Esophagus (tissue), 2 donors: ENCODE measurements at regions not wholly inside any gene's neighbourhood (a gene's known extent, or its start where the extent isn't known, plus 50 kb on each side); places are given as distances from the start of the nearest gene placed in this dataset.
A peak's percentile ranks its signal among the peaks of the same experiment; 100 is the strongest.
"Not testable (repeated sequence)": the region's sequence is repeated elsewhere in the genome, so short reads cannot be mapped to it uniquely, and the experiment has no call there.

ENCODE experiments used
- H3K27ac ChIP-seq, 2 donors: one replicate each; pipeline ENCODE4 v1.5.1; 2013; ENCODE audit warnings: low read depth in 2 of 2, mild to moderate bottlenecking in 2 of 2, inconsistent platforms in 1 of 2, low read length in 1 of 2, moderate library complexity in 1 of 2
- H3K27me3 ChIP-seq, 2 donors: one replicate each; pipeline ENCODE4 v1.6.1; 2013; ENCODE audit warnings: low read length in 2 of 2, control low read depth in 1 of 2, mild to moderate bottlenecking in 1 of 2; ENCODE audit not compliant: insufficient read depth in 2 of 2, control insufficient read depth in 1 of 2
- H3K36me3 ChIP-seq, 2 donors: one replicate each; pipeline ENCODE4 v1.6.1; 2013; ENCODE audit warnings: low read length in 1 of 2; ENCODE audit not compliant: control insufficient read depth in 2 of 2, insufficient read depth in 2 of 2
- H3K4me1 ChIP-seq, 2 donors: one replicate each; pipeline ENCODE4 v1.6.1; 2013; ENCODE audit warnings: low read length in 1 of 2; ENCODE audit not compliant: control insufficient read depth in 2 of 2, insufficient read depth in 2 of 2
- H3K4me3 ChIP-seq, 2 donors: one replicate each; pipeline ENCODE4 v1.5.1; 2013; ENCODE audit warnings: low read length in 2 of 2, mild to moderate bottlenecking in 2 of 2, low read depth in 1 of 2, moderate library complexity in 1 of 2
- H3K9me3 ChIP-seq, 2 donors: one replicate each; pipeline ENCODE4 v1.6.1; 2013; ENCODE audit warnings: mild to moderate bottlenecking in 2 of 2, low read depth in 1 of 2, low read length in 1 of 2, moderate library complexity in 1 of 2; ENCODE audit not compliant: control insufficient read depth in 2 of 2, insufficient read depth in 1 of 2
- WGBS, 2 donors: extraction: QIAGEN DNeasy Blood & Tissue Kit; methylation state at CpG; one replicate each; pipeline ENCODE4 v1.1.7; 2013; 5-methylcytosine and 5-hydroxymethylcytosine counted together
- donor health status: healthy with polysubstance abuse.
- donor health status: Bipolar disorder and iron deficiency.

DNA sequence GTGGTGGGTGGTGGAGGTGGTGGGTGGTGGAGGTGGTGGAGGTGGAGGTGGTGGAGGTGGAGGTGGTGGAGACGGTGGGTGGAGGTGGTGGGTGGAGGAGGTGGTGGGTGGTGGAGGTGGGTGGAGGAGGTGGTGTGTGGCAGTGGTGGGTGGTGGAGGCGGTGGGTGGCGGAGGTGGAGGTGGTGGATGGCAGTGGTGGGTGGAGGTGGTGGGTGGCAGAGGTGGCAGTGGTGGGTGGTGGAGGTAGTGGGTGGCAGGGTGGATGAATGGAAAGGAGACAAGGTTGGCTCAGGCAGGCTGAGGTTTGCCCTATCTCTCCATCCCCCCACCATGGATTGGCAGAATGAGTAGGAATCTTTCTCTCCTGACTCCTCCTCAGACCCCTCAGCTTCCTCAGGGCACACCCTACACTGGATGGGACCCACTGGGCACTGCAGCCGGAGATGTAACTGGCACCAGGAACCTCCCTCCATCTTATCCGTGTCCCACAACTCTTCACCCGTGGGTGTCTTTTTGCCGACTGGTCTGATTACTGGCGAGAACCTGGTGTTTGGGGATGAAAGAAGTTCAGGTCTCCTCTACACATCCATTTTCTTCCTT lies 166.3 kb downstream of the C9orf50 start:
- no peaks in the 10 kb centered on the region for H3K36me3 ChIP-seq
- H3K4me3 ChIP-seq: no peak overlapping the region
- no peaks in the 10 kb centered on the region for H3K27me3 ChIP-seq
- no peaks in the 10 kb centered on the region for H3K9me3 ChIP-seq
- WGBS, 2 donors: 87 to 89% methylated on average over 7 to 8 of the region's 8 CpGs
- no peak overlapping the region for H3K27ac ChIP-seq
- peaks cover 4 to 8% of the 10 kb centered on the region in 2 donors for H3K4me1 ChIP-seq

DNA sequence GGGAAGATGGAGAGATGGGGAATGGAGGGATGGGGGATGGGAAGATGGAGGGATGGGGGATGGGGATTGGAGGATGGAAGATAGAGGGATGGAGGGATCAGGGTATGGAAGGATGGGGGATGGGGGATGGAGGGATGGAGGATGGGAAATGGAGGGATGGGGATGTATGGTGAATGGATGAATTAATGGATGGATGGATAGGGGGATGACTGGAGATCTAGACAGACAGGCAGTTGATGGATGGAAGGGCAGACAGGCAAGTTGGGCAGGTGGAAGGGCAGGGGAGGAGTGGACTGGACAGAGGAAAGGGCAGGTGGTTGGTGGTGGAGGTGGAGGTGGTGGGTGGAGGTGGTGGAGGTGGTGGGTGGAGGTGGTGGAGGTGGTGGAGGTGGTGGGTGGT lies 167.2 kb downstream of the C9orf50 start:
- no peak overlapping the region for H3K27ac ChIP-seq
- H3K27me3 ChIP-seq: no peaks in the 10 kb centered on the region
- no peak overlapping the region for H3K4me3 ChIP-seq
- H3K36me3 ChIP-seq: no peaks in the 10 kb centered on the region
- no peaks in the 10 kb centered on the region for H3K9me3 ChIP-seq
- H3K4me1 ChIP-seq: peaks cover 2% of the 10 kb centered on the region in 2 donors

GRCh38 chr9:129451669-129452068 lies 169.2 kb downstream of the C9orf50 start:
- Histone ChIP-seq H3K27me3 (no peaks in the 10 kb centered on the region), H3K4me3 (no peak overlapping the region), H3K36me3 (no peaks in the 10 kb centered on the region), H3K4me1 (peaks cover 0 to 2% of the 10 kb centered on the region in 2 donors), H3K27ac (peak overlapping the region in 1 of 2 donors; percentile 38), H3K9me3 (no peaks in the 10 kb centered on the region)
- WGBS, 2 donors: 57 to 61% methylated on average over 10 of the region's 10 CpGs

DNA sequence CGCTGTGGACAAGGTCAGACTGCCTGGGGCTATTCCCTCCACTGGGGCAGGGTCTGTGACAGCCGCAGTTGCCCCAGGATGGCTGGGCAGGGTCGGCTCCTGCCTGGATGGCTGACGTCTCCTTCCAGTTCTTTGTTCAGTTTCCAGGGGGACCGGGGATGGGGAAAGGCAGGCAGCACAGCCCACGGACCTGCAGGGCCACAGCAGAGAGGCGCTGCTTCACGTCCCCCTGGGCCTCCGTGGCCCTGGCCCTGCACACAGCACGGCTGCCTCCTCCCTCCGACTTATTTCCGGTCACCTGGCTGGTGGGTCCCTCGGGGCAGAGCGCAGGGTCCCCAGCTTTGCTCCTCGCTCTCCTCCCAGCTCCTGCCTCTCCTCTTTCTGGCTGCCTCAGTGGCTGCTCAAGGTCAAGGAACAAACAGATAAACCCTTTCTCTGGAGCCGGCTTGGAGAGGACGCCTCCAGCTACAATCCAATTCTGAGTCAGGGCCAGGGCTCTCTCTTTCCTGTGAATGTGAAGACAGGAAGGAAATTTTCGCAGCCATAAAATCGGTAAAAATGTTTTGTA lies 169.7 kb downstream of the C9orf50 start:
- H3K4me3 ChIP-seq: no peak overlapping the region
- H3K36me3 ChIP-seq: no peaks in the 10 kb centered on the region
- H3K9me3 ChIP-seq: no peaks in the 10 kb centered on the region
- no peaks in the 10 kb centered on the region for H3K27me3 ChIP-seq
- H3K4me1 ChIP-seq: peaks cover 0 to 2% of the 10 kb centered on the region in 2 donors
- 59 to 64% methylated on average over 19 of the region's 19 CpGs for WGBS, 2 donors
- peak overlapping the region in 1 of 2 donors; percentile 1 for H3K27ac ChIP-seq

- Histone ChIP-seq H3K9me3 (no peaks in the 10 kb centered on the region), H3K36me3 (no peaks in the 10 kb centered on the region), H3K4me3 (no peak overlapping the region), H3K4me1 (peaks cover 0 to 2% of the 10 kb centered on the region in 2 donors), H3K27me3 (no peaks in the 10 kb centered on the region), H3K27ac (no peak overlapping the region)
- 89 to 91% methylated on average over 16 of the region's 16 CpGs for WGBS, 2 donors
Measured at GRCh38 chr9:129449066-129449465, 171.8 kb downstream of the C9orf50 start.

DNA sequence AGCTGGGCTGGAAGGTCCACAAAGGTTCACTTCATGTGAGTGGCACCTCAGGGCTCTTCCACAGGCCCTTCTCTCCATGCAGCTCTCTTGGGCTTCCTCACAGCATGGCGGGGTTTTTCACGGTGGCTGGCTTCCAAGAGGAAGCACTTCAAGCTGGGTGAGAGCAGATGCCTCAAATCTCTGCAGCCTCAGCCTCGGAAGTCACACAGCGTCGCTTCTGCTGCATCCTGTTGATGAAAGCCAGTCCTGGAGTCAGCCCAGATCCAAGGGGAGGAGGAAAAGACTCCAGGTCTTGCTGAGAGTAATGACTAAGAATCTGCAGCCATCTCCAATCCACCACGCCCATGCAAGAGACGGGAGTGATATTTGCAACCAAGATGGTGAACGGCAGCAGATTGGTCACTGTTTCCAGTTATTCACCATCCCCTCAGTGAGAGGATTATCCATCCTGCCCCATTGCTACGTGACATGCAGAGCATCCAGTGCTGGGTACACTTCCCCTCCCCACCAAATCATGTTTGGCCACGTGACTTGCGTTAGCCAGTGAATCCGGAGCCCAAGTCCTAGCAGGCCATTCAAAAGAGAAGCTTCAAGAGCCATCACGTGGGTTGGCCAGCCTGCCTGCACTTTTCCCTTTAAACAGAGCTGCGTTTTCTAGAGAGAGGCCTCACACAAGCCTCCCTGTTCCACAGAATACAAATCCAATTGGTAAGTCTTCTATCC lies 173.9 kb downstream of the C9orf50 start:
- H3K9me3 ChIP-seq: no peaks in the 10 kb centered on the region
- no peak overlapping the region for H3K27ac ChIP-seq
- 73 to 81% methylated on average over 14 of the region's 14 CpGs for WGBS, 2 donors
- H3K27me3 ChIP-seq: no peaks in the 10 kb centered on the region
- H3K4me3 ChIP-seq: no peak overlapping the region
- H3K36me3 ChIP-seq: no peaks in the 10 kb centered on the region
- H3K4me1 ChIP-seq: peaks cover 0 to 2% of the 10 kb centered on the region in 2 donors

DNA sequence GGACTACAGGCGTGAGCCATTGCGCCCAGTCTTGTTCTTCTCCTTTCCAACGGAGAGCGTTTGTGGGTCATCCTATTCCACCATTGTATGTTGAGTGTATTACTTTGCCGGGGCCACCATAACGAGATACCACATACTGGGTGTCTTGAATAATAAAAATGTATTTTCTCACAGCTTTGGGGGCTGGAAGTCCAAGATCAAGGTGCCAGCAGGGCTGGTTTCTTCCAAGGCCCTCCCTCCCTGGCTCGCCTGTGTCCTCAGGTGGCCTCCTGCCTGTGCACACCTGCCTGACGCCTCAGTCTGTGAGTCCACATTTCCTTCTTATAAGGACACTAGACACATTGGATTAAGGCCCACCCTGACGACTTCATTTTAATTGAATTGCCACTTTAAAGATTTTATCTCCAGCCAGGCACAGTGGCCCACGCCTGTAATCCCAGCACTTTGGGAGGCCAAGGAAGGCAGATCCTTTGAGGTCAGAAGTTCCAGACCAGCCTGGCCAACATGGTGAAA lies 175.1 kb downstream of the C9orf50 start:
- H3K4me1 ChIP-seq: no peaks in the 10 kb centered on the region
- no peaks in the 10 kb centered on the region for H3K36me3 ChIP-seq
- no peaks in the 10 kb centered on the region for H3K9me3 ChIP-seq
- H3K4me3 ChIP-seq: no peak overlapping the region
- 89 to 90% methylated on average over 10 of the region's 10 CpGs for WGBS, 2 donors
- H3K27me3 ChIP-seq: no peaks in the 10 kb centered on the region
- H3K27ac ChIP-seq: no peak overlapping the region

GRCh38 chr9:129443515-129444164 lies 177.3 kb downstream of the C9orf50 start:
- not testable (repeated sequence) for H3K4me3 ChIP-seq, H3K4me1 ChIP-seq, H3K9me3 ChIP-seq, H3K27me3 ChIP-seq, H3K36me3 ChIP-seq, H3K27ac ChIP-seq
- 85 to 91% methylated on average over 8 of the region's 8 CpGs for WGBS, 2 donors

- Histone ChIP-seq H3K4me1 (peaks cover 0 to 1% of the 10 kb centered on the region in 2 donors), H3K27me3 (no peaks in the 10 kb centered on the region), H3K4me3 (no peak overlapping the region), H3K36me3 (no peaks in the 10 kb centered on the region), H3K9me3 (no peaks in the 10 kb centered on the region), H3K27ac (no peak overlapping the region)
- WGBS, 2 donors: 56 to 63% methylated on average over 13 of the region's 13 CpGs
Measured at GRCh38 chr9:129442803-129443511, 177.9 kb downstream of the C9orf50 start.
